Endothelial cell of umbilical vein (primary cell): ENCODE measurements at regions not wholly inside any gene's neighbourhood (a gene's known extent, or its start where the extent isn't known, plus 50 kb on each side); places are given as distances from the start of the nearest gene placed in this dataset.

ENCODE experiments used
- BruUV-seq: library from RNA; stranded (reverse); fragments of 400-500 nt; replicated peaks from 2 replicates; lab custom pipeline; 2021; lab: Mats Ljungman, UMichigan
- CTCF ChIA-PET: fragments of 300-600, 350-600 bp; sonication (Branson Sonifier 250); formaldehyde crosslinking; loops from one replicate; lab custom pipeline; 2021; ENCODE audit warnings: antibody characterized with exemption, inconsistent platforms; lab: Charles Lee
- POLR2A ChIA-PET: fragments of 300-600, 350-600 bp; sonication (Branson Sonifier 250); formaldehyde crosslinking; loops from one replicate; lab custom pipeline; 2021; ENCODE audit warnings: antibody characterized with exemption, inconsistent platforms; lab: Charles Lee
- DNase-seq: peaks from one replicate; pipeline ENCODE4 v3.0.0-alpha.2; 2011; ENCODE audit warnings: low read depth, low spot score
- FAIRE-seq: peaks from 2 replicates; lab custom pipeline; 2011; peaks lifted over from hg19 to GRCh38; lab: Jason Lieb, UNC
- H2AFZ ChIP-seq: 2 replicates; pipeline ENCODE4 v1.6.0; 2012; ENCODE audit warnings: low read depth, low read length, control low read depth, inconsistent platforms
- H3K27ac ChIP-seq: 2 replicates; pipeline ENCODE4 v1.5.1; 2011; ENCODE audit warnings: low read depth, mild to moderate bottlenecking, control low read depth, low read length, moderate library complexity; ENCODE audit not compliant: insufficient read depth
- H3K27me3 ChIP-seq, 2 experiments: 2 replicates each; pipeline versions ENCODE4 v1.6.0 to v1.6.1; 2011; ENCODE audit warnings: low read length in 2 of 2, mixed read lengths in 1 of 2; ENCODE audit not compliant: control insufficient read depth in 2 of 2, insufficient read depth in 2 of 2
- H3K36me3 ChIP-seq, 2 experiments: 2 replicates in 1 of 2; 3 replicates in 1 of 2; pipeline ENCODE4 v1.5.1; 2011; ENCODE audit warnings: low read length in 2 of 2, mild to moderate bottlenecking in 1 of 2, moderate library complexity in 1 of 2; ENCODE audit not compliant: control insufficient read depth in 2 of 2, insufficient read depth in 2 of 2; ENCODE audit errors: extremely low read depth in 1 of 2
- H3K4me1 ChIP-seq: 3 replicates; pipeline ENCODE4 v1.5.1; 2011; ENCODE audit warnings: mild to moderate bottlenecking, low read length; ENCODE audit not compliant: control insufficient read depth, insufficient read depth; ENCODE audit errors: extremely low read depth
- H3K4me2 ChIP-seq: 2 replicates; pipeline ENCODE4 v1.6.1; 2011; ENCODE audit warnings: low read length, control low read depth, mixed read lengths; ENCODE audit not compliant: insufficient read depth
- H3K4me3 ChIP-seq, 3 experiments: fragments of 200-600 bp in 1 of 3; sonication (generic), shearing (Covaris generic) in 1 of 3; replicated peaks in 1 of 3; 2 replicates each; pipeline ENCODE4 v1.5.1; 2011 to 2016; ENCODE audit warnings: control low read depth in 3 of 3, low read length in 3 of 3, mild to moderate bottlenecking in 2 of 3, inconsistent platforms in 1 of 3, low read depth in 1 of 3, moderate library complexity in 1 of 3; ENCODE audit not compliant: insufficient read depth in 1 of 3
- H3K79me2 ChIP-seq: 2 replicates; pipeline ENCODE4 v1.6.0; 2012; ENCODE audit warnings: low read length, inconsistent platforms; ENCODE audit not compliant: control insufficient read depth, insufficient read depth
- H3K9ac ChIP-seq: replicated peaks from 2 replicates; pipeline ENCODE3; 2011; ENCODE audit warnings: low read length, control low read depth; ENCODE audit not compliant: insufficient read depth; ENCODE audit errors: extremely low read depth
- H3K9me1 ChIP-seq: replicated peaks from 3 replicates; pipeline ENCODE4 v1.6.0; 2011; ENCODE audit warnings: mild to moderate bottlenecking, low read length; ENCODE audit not compliant: control insufficient read depth, insufficient read depth; ENCODE audit errors: extremely low read depth
- H3K9me3 ChIP-seq: replicated peaks from 2 replicates; pipeline ENCODE4 v1.5.1; 2012; ENCODE audit warnings: low read length, inconsistent platforms; ENCODE audit not compliant: control insufficient read depth, insufficient read depth
- H4K20me1 ChIP-seq: replicated peaks from 2 replicates; pipeline ENCODE3; 2011; ENCODE audit warnings: mild to moderate bottlenecking, low read length; ENCODE audit not compliant: control insufficient read depth, insufficient read depth; ENCODE audit errors: extremely low read depth
- CTCF ChIP-seq, 2 donors: IDR thresholded peaks; 1 replicate in 1 of 2; 2 replicates in 1 of 2; pipeline ENCODE4 v1.5.1; 2011; ENCODE audit warnings: low read length in 2 of 2, mild to moderate bottlenecking in 2 of 2, moderate library complexity in 2 of 2, control low read depth in 1 of 2, inconsistent platforms in 1 of 2, low read depth in 1 of 2; ENCODE audit not compliant: insufficient read depth in 1 of 2; ENCODE audit errors: extremely low read depth in 1 of 2
- EZH2 ChIP-seq: IDR thresholded peaks from 2 replicates; pipeline ENCODE4 v1.6.1; 2012; ENCODE audit warnings: borderline replicate concordance, low read depth, mild to moderate bottlenecking, moderate library complexity, low read length, inconsistent platforms; ENCODE audit not compliant: severe bottlenecking
- FOS ChIP-seq: IDR thresholded peaks from 2 replicates; pipeline ENCODE4 v1.6.1; 2011; ENCODE audit warnings: mild to moderate bottlenecking, low read length, moderate library complexity, borderline replicate concordance; ENCODE audit not compliant: insufficient read depth
- GATA2 ChIP-seq: IDR thresholded peaks from 2 replicates; pipeline ENCODE4 v1.7.0; 2011; ENCODE audit warnings: low read depth, mild to moderate bottlenecking, moderate library complexity, mixed read lengths, low read length; ENCODE audit not compliant: insufficient read length, insufficient read depth
- JUN ChIP-seq: IDR thresholded peaks from 2 replicates; pipeline ENCODE4 v1.6.1; 2011; ENCODE audit warnings: borderline replicate concordance, low read depth; ENCODE audit not compliant: insufficient read length, insufficient read depth
- MAX ChIP-seq: IDR thresholded peaks from 2 replicates; pipeline ENCODE4 v1.6.1; 2011; ENCODE audit not compliant: insufficient read depth, insufficient read length
- MYC ChIP-seq: IDR thresholded peaks from one replicate; pipeline ENCODE4 v1.6.1; 2011; ENCODE audit warnings: mild to moderate bottlenecking, low read depth, low read length
- POLR2A ChIP-seq: IDR thresholded peaks from 2 replicates; pipeline ENCODE4 v1.6.1; 2012; ENCODE audit warnings: low read depth, mild to moderate bottlenecking, control low read depth, low read length
- POLR2AphosphoS5 ChIP-seq: IDR thresholded peaks from 2 replicates; pipeline ENCODE4 v1.6.1; 2012; ENCODE audit warnings: low read depth, mild to moderate bottlenecking, control low read depth, low read length, moderate library complexity; ENCODE audit not compliant: insufficient read depth
- dilution Hi-C: fragments of 300-500 bp; cut with MboI; formaldehyde crosslinking; loops from one replicate; pipeline ENCODE4 v1.15.0; 2019; ENCODE audit warnings: low sequenced_read_pairs; ENCODE audit not compliant: extremely low pct_ligation_motif_present
- intact Hi-C: fragments of 100-400 bp; cut with micrococcal nuclease; formaldehyde crosslinking; loops from one replicate; pipeline ENCODE4 v1.10.0; 2022

GRCh38 chr15:52857937-52858781 lies 68.0 kb upstream of the ONECUT1 start:
- intact Hi-C loops: no loop called here
- BruUV-seq: no TSS peak
- dilution Hi-C loops: no loop called here
- ChIA-PET CTCF (no interaction called here), POLR2A (no interaction called here)
- H3K79me2 ChIP-seq: no peaks in the 10 kb centered on the region
- no peaks in the 10 kb centered on the region for H3K9me3 ChIP-seq
- no peaks in the 10 kb centered on the region for H3K9me1 ChIP-seq
- DNase-seq (no peak), FAIRE-seq (no peak)
- H4K20me1 ChIP-seq: no peaks in the 10 kb centered on the region
- H3K4me3 ChIP-seq: no peak overlapping the region
- no peak overlapping the region for H3K27ac ChIP-seq
- no peaks in the 10 kb centered on the region for H3K27me3 ChIP-seq
- no peaks in the 10 kb centered on the region for H3K36me3 ChIP-seq
- no peak overlapping the region for H2AFZ ChIP-seq
- no peak overlapping the region for H3K4me2 ChIP-seq
- no peaks in the 10 kb centered on the region for H3K4me1 ChIP-seq
- no peak overlapping the region for H3K9ac ChIP-seq
- no peak for TF ChIP-seq JUN
- no peak for TF ChIP-seq MAX
- no peak for TF ChIP-seq MYC
- TF ChIP-seq EZH2: no peak
- no peak for TF ChIP-seq GATA2
- no peak for TF ChIP-seq FOS
- TF ChIP-seq POLR2AphosphoS5: no peak
- no peak for TF ChIP-seq CTCF (IDR thresholded peaks at IDR 0.05; ENCODE audit: extremely low read depth in 1 of 2, insufficient read depth in 1 of 2, low read depth in 1 of 2, low read length in 2 of 2)
- no peak for TF ChIP-seq POLR2A
